K562 (cell line): ENCODE measurements at regions not wholly inside any gene's neighbourhood (a gene's known extent, or its start where the extent isn't known, plus 50 kb on each side); places are given as distances from the start of the nearest gene placed in this dataset.

ENCODE experiments used
- CTCF ChIP-seq, 3 experiments: IDR thresholded peaks in 2 of 3; conservative IDR thresholded peaks in 1 of 3; 2 replicates each; pipeline ENCODE4 v1.5.1; 2011 to 2012; ENCODE audit warnings: low read length in 3 of 3, mild to moderate bottlenecking in 3 of 3, control low read depth in 2 of 3, improper control_type of control experiment in 1 of 3, inconsistent platforms in 1 of 3, low read depth in 1 of 3, mixed read lengths in 1 of 3, moderate library complexity in 1 of 3; ENCODE audit not compliant: insufficient read depth in 2 of 3
- EZH2 ChIP-seq: IDR thresholded peaks from 2 replicates; pipeline ENCODE4 v1.6.1; 2012; ENCODE audit warnings: low read depth, mild to moderate bottlenecking, inconsistent platforms, low read length, borderline replicate concordance
- FOXA1 ChIP-seq: fragments of 450-650 bp; IDR thresholded peaks from 2 replicates; pipeline ENCODE4 v1.6.1; 2016; ENCODE audit warnings: mild to moderate bottlenecking, borderline replicate concordance
- FOXO4 ChIP-seq: fragments of 450-650 bp; formaldehyde crosslinking; IDR thresholded peaks from 2 replicates; pipeline ENCODE4 v1.4.0; 2020; ENCODE audit warnings: mild to moderate bottlenecking, moderate library complexity
- POLR2AphosphoS5 ChIP-seq: IDR thresholded peaks from 2 replicates; pipeline ENCODE4 v1.6.1; 2011; ENCODE audit warnings: mild to moderate bottlenecking, low read depth, low read length, moderate library complexity; ENCODE audit not compliant: control insufficient read depth, insufficient read depth
- POLR2G ChIP-seq: fragments of 200-400 bp; formaldehyde crosslinking; IDR thresholded peaks from 2 replicates; pipeline ENCODE4 v1.6.1; 2017; ENCODE audit warnings: low read depth, mild to moderate bottlenecking, antibody characterized with exemption, low read length, moderate library complexity
- RAD21 ChIP-seq, 2 experiments: fragments of 250-450 bp in 1 of 2; fragments of 450-650 bp in 1 of 2; sonication (Bioruptor Pico) in 1 of 2; formaldehyde crosslinking in 1 of 2; IDR thresholded peaks in 1 of 2; conservative IDR thresholded peaks in 1 of 2; 2 replicates each; pipeline versions ENCODE4 v1.4.0 to v1.8.0; 2020 to 2022; ENCODE audit warnings: mild to moderate bottlenecking in 2 of 2, moderate library complexity in 1 of 2
- YY1 ChIP-seq, 3 experiments: IDR thresholded peaks; 2 replicates each; pipeline ENCODE4 v1.6.1; 2011; ENCODE audit warnings: low read length in 2 of 3, mild to moderate bottlenecking in 2 of 3, moderate library complexity in 2 of 3, borderline replicate concordance in 1 of 3, control low read depth in 1 of 3, low read depth in 1 of 3; ENCODE audit not compliant: insufficient read depth in 3 of 3, insufficient replicate concordance in 2 of 3, control insufficient read depth in 1 of 3, insufficient read length in 1 of 3; ENCODE audit errors: extremely low read depth in 1 of 3
- ZBTB2 ChIP-seq: fragments of 450-650 bp; IDR thresholded peaks from 2 replicates; pipeline ENCODE4 v1.6.1; 2016; ENCODE audit warnings: antibody characterized with exemption
- ZNF764 ChIP-seq: fragments of 250-450 bp; sonication (Bioruptor Pico); IDR thresholded peaks from 2 replicates; pipeline ENCODE4 v1.4.0; 2020; ENCODE audit warnings: low read depth, mild to moderate bottlenecking, moderate library complexity
- TF ChIP-seq, protein P1 (sequence below): sonication (generic); formaldehyde crosslinking; IDR thresholded peaks from 2 replicates; pipeline ENCODE4 v1.5.0; 2020; ENCODE audit warnings: missing genetic modification reagents
- TF ChIP-seq, protein P2 (sequence below): fragments of 450-650 bp; formaldehyde crosslinking; IDR thresholded peaks from 2 replicates; pipeline ENCODE4 v1.4.0; 2020; ENCODE audit warnings: mild to moderate bottlenecking
- TF ChIP-seq, protein P3 (sequence below): fragments of 450-650 bp; conservative IDR thresholded peaks from 2 replicates; pipeline ENCODE4 v1.6.1; 2016; ENCODE audit warnings: missing genetic modification characterization, low read depth, mild to moderate bottlenecking, missing compliant biosample characterization, moderate library complexity
- TF ChIP-seq, protein P4 (sequence below), 2 experiments: fragments of 450-650 bp in 1 of 2; sonication (generic) in 1 of 2; formaldehyde crosslinking in 1 of 2; IDR thresholded peaks; 2 replicates each; pipeline versions ENCODE4 v1.7.1 to v1.9.0; 2016 to 2022; ENCODE audit warnings: inconsistent platforms in 1 of 2, mild to moderate bottlenecking in 1 of 2, missing genetic modification reagents in 1 of 2

DNA sequence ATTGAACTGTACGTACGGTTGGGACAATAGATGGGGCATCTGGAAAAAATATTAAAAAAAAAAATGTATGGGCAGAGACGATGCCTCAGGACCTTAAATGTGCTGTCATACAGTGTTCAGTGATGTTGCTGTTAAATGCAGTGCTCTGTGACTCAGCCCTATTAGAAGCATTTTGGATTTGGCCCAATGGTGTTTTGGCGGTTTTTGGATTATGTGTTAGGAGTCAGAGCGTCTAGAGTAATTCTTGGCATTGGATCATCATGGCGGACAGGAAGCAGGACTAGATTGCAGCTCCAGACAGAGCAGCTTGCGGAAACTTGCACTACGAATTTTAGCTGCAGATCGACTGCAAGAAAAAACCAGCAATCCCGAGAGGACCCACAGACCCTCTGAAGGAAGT lies 280.0 kb downstream of the SOX4 start:
- TF ChIP-seq YY1 (IDR thresholded peaks at IDR 0.05; ENCODE audit: borderline replicate concordance in 1 of 3, control insufficient read depth in 1 of 3, extremely low read depth in 1 of 3, insufficient read depth in 3 of 3, insufficient read length in 1 of 3, insufficient replicate concordance in 2 of 3, low read depth in 1 of 3, low read length in 2 of 3) (no peak), CTCF (IDR thresholded peaks at IDR 0.05 in 2 of 3, conservative IDR thresholded peaks at IDR 0.05 in 1 of 3; ENCODE audit: insufficient read depth in 2 of 3, low read depth in 1 of 3, low read length in 3 of 3) (no peak), RAD21 (CRISPR knock-in tag; conservative IDR thresholded peaks at IDR 0.05 in 1 of 2, IDR thresholded peaks at IDR 0.05 in 1 of 2) (no peak), EZH2 (no peak), ZBTB2 (no peak), POLR2AphosphoS5 (no peak), ZNF764 (CRISPR knock-in tag) (no peak), POLR2G (no peak), FOXA1 (no peak), FOXO4 (CRISPR knock-in tag) (no peak)
- TF ChIP-seq, protein P1, sequence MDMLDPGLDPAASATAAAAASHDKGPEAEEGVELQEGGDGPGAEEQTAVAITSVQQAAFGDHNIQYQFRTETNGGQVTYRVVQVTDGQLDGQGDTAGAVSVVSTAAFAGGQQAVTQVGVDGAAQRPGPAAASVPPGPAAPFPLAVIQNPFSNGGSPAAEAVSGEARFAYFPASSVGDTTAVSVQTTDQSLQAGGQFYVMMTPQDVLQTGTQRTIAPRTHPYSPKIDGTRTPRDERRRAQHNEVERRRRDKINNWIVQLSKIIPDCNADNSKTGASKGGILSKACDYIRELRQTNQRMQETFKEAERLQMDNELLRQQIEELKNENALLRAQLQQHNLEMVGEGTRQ (CRISPR knock-in tag) = no peak
- TF ChIP-seq, protein P2, sequence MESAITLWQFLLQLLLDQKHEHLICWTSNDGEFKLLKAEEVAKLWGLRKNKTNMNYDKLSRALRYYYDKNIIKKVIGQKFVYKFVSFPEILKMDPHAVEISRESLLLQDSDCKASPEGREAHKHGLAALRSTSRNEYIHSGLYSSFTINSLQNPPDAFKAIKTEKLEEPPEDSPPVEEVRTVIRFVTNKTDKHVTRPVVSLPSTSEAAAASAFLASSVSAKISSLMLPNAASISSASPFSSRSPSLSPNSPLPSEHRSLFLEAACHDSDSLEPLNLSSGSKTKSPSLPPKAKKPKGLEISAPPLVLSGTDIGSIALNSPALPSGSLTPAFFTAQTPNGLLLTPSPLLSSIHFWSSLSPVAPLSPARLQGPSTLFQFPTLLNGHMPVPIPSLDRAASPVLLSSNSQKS = no peak
- TF ChIP-seq, protein P3, sequence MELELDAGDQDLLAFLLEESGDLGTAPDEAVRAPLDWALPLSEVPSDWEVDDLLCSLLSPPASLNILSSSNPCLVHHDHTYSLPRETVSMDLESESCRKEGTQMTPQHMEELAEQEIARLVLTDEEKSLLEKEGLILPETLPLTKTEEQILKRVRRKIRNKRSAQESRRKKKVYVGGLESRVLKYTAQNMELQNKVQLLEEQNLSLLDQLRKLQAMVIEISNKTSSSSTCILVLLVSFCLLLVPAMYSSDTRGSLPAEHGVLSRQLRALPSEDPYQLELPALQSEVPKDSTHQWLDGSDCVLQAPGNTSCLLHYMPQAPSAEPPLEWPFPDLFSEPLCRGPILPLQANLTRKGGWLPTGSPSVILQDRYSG (tag) = no peak
- TF ChIP-seq, protein P4, sequence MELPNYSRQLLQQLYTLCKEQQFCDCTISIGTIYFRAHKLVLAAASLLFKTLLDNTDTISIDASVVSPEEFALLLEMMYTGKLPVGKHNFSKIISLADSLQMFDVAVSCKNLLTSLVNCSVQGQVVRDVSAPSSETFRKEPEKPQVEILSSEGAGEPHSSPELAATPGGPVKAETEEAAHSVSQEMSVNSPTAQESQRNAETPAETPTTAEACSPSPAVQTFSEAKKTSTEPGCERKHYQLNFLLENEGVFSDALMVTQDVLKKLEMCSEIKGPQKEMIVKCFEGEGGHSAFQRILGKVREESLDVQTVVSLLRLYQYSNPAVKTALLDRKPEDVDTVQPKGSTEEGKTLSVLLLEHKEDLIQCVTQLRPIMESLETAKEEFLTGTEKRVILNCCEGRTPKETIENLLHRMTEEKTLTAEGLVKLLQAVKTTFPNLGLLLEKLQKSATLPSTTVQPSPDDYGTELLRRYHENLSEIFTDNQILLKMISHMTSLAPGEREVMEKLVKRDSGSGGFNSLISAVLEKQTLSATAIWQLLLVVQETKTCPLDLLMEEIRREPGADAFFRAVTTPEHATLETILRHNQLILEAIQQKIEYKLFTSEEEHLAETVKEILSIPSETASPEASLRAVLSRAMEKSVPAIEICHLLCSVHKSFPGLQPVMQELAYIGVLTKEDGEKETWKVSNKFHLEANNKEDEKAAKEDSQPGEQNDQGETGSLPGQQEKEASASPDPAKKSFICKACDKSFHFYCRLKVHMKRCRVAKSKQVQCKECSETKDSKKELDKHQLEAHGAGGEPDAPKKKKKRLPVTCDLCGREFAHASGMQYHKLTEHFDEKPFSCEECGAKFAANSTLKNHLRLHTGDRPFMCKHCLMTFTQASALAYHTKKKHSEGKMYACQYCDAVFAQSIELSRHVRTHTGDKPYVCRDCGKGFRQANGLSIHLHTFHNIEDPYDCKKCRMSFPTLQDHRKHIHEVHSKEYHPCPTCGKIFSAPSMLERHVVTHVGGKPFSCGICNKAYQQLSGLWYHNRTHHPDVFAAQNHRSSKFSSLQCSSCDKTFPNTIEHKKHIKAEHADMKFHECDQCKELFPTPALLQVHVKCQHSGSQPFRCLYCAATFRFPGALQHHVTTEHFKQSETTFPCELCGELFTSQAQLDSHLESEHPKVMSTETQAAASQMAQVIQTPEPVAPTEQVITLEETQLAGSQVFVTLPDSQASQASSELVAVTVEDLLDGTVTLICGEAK (IDR thresholded peaks at IDR 0.05) = no peak
- TF ChIP-seq, protein P4 (CRISPR knock-in tag; IDR thresholded peaks at IDR 0.05) = no peak
